Kidney glomerular epithelial cell (primary cell): ENCODE measurements at regions not wholly inside any gene's neighbourhood (a gene's known extent, or its start where the extent isn't known, plus 50 kb on each side); places are given as distances from the start of the nearest gene placed in this dataset.

Experiments
- DNase-seq: peaks from one replicate; lab custom pipeline; 2025; lab: John Stamatoyannopoulos, UW

GRCh38 chrX:69226459-69227158, 61.4 kb upstream of the PJA1 start:
- no peak for DNase-seq

GRCh38 chrX:69222103-69223090, 57.1 kb upstream of the PJA1 start:
- peak; percentile 1 for DNase-seq

GRCh38 chrX:69221239-69222102, 56.2 kb upstream of the PJA1 start:
- DNase-seq = no peak

GRCh38 chrX:69218407-69218997, 53.2 kb upstream of the PJA1 start:
- no peak for DNase-seq

GRCh38 chrX:69216911-69217310, 51.7 kb upstream of the PJA1 start:
- no peak for DNase-seq

- no peak for DNase-seq
Measured at GRCh38 chrX:69216446-69216845, 51.2 kb upstream of the PJA1 start.

GRCh38 chrX:69215161-69215875, 50.1 kb upstream of the PJA1 start:
- no peak for DNase-seq
